GM12891 (cell line): ENCODE measurements at regions not wholly inside any gene's neighbourhood (a gene's known extent, or its start where the extent isn't known, plus 50 kb on each side); places are given as distances from the start of the nearest gene placed in this dataset.

Experiments
- POLR2A ChIP-seq: IDR thresholded peaks from 2 replicates; pipeline ENCODE4 v1.6.1; 2011; ENCODE audit warnings: low read depth, low read length, control low read depth
- TAF1 ChIP-seq: IDR thresholded peaks from 2 replicates; pipeline ENCODE4 v1.6.1; 2011; ENCODE audit warnings: low read depth, low read length, control low read depth

GRCh38 chr17:68700421-68700820 is 99.3 kb upstream of the FAM20A start:
- TF ChIP-seq POLR2A (no peak), TAF1 (no peak)
